Left lung (tissue), 4 donors: ENCODE measurements at regions not wholly inside any gene's neighbourhood (a gene's known extent, or its start where the extent isn't known, plus 50 kb on each side); places are given as distances from the start of the nearest gene placed in this dataset.

Source experiments
- ATAC-seq: fragments of 200-7000 bp; cut with Tn5 transposase; one replicate; pipeline ENCODE4 v1.9.1; 2020; ENCODE audit warnings: moderate library complexity
- DNase-seq, 4 donors: peaks; one replicate each; pipeline ENCODE4 v3.0.0-alpha.2; 2013 to 2020
- H3K27ac ChIP-seq, 2 donors: fragments of 200-600 bp; sonication (generic) in 1 of 2; one replicate each; pipeline versions ENCODE4 v1.5.0 to v1.8.0; 2020 to 2021
- H3K27me3 ChIP-seq, 2 donors: fragments of 200-600 bp; sonication (generic) in 1 of 2; one replicate each; pipeline versions ENCODE4 v1.5.0 to v1.8.0; 2020 to 2021
- H3K36me3 ChIP-seq, 2 donors: fragments of 200-600 bp; sonication (generic) in 1 of 2; one replicate each; pipeline versions ENCODE4 v1.5.0 to v1.8.0; 2020 to 2021
- H3K4me1 ChIP-seq, 2 donors: fragments of 200-600 bp; one replicate each; pipeline ENCODE4 v1.8.0; 2021
- H3K4me3 ChIP-seq, 2 donors: fragments of 200-600 bp; sonication (generic) in 1 of 2; one replicate each; pipeline versions ENCODE4 v1.5.0 to v1.8.0; 2020 to 2021; ENCODE audit warnings: mild to moderate bottlenecking in 1 of 2
- H3K9me3 ChIP-seq, 2 donors: fragments of 200-600 bp; sonication (generic) in 1 of 2; one replicate each; pipeline versions ENCODE4 v1.5.0 to v1.8.0; 2020 to 2021
- CTCF ChIP-seq, 2 donors: fragments of 200-600 bp; sonication (generic) in 1 of 2; IDR thresholded peaks; one replicate each; pipeline versions ENCODE4 v1.5.0 to v1.8.0; 2021; ENCODE audit warnings: antibody characterized with exemption in 2 of 2
- intact Hi-C, 2 donors: fragments of 100-400 bp; cut with DNase I; formaldehyde crosslinking; loops; one replicate each; pipeline versions ENCODE4 v1.11.2 to v1.14.2; 2022
- donor health status: DM: no; HTN: yes; CAD: no.
- donor health status: DM: no; HTN: no; CAD: no.

GRCh38 chr14:61219673-61220072 lies 61.5 kb downstream of the TMEM30B start:
- Histone ChIP-seq H3K27me3 (peaks cover 0 to 52% of the 10 kb centered on the region in 2 donors), H3K4me3 (no peak overlapping the region), H3K36me3 (no peaks in the 10 kb centered on the region), H3K9me3 (no peaks in the 10 kb centered on the region), H3K27ac (no peak overlapping the region), H3K4me1 (no peaks in the 10 kb centered on the region)
- intact Hi-C loops: no loop called here
- DNase-seq: no peak
- no peak for ATAC-seq
- TF ChIP-seq CTCF (IDR thresholded peaks at IDR 0.05): no peak

- intact Hi-C loops: no loop called here
- no peaks in the 10 kb centered on the region for H3K36me3 ChIP-seq
- TF ChIP-seq CTCF (IDR thresholded peaks at IDR 0.05): no peak
- H3K4me1 ChIP-seq: no peaks in the 10 kb centered on the region
- H3K4me3 ChIP-seq: no peak overlapping the region
- peaks cover 0 to 48% of the 10 kb centered on the region in 2 donors for H3K27me3 ChIP-seq
- no peak for DNase-seq
- H3K27ac ChIP-seq: no peak overlapping the region
- ATAC-seq: no peak
- no peaks in the 10 kb centered on the region for H3K9me3 ChIP-seq
Measured at GRCh38 chr14:61219256-61219655, 61.9 kb downstream of the TMEM30B start.

GRCh38 chr14:61218767-61219166 lies 62.4 kb downstream of the TMEM30B start:
- H3K9me3 ChIP-seq: no peaks in the 10 kb centered on the region
- H3K36me3 ChIP-seq: no peaks in the 10 kb centered on the region
- no peak overlapping the region for H3K4me3 ChIP-seq
- no peak overlapping the region for H3K27ac ChIP-seq
- no peak for ATAC-seq
- DNase-seq: no peak
- intact Hi-C loops: no loop called here
- TF ChIP-seq CTCF (IDR thresholded peaks at IDR 0.05): no peak
- no peaks in the 10 kb centered on the region for H3K4me1 ChIP-seq
- peaks cover 0 to 46% of the 10 kb centered on the region in 2 donors for H3K27me3 ChIP-seq

DNA sequence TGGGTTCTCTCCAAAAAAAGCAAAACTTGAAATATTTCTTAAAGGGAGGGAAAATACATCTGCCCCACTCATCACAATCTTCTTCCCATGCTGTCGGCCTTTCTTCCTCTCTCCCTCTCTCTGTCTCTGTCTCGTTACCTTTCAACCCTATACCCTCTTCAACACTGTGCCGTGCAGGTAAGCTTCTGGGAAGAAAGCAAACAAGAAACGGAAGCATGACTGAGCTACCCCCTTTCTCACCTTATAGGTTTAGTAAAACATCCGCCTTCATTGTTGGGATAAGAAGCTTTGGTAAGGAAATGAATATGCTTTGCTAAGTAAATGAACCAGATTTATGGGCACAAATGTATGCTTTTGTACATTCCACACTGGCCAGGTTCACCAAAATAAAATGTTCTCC lies 63.0 kb downstream of the TMEM30B start:
- TF ChIP-seq CTCF (IDR thresholded peaks at IDR 0.05): no peak

DNA sequence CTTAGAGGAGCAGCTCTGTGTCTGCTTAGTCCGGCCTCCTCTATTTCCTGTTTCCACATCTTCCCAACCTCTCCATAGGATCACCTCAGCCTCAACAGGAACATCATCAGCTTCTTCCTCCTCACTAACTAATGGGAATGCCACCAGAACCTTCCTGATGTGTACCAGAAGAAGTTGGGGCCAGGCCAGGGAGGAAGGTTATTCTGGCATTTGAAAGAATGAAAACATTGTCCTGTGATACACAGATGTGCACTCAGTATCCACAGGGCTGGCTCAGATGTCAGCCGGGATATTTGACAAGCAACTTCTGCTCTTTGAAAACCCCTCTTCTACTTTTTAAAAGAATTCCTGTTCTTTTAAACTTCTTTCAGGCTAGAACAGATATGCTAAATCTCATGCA lies 63.6 kb downstream of the TMEM30B start:
- H3K9me3 ChIP-seq: no peaks in the 10 kb centered on the region
- DNase-seq: no peak
- intact Hi-C loops: no loop called here
- H3K36me3 ChIP-seq: no peaks in the 10 kb centered on the region
- no peak overlapping the region for H3K27ac ChIP-seq
- no peak overlapping the region for H3K4me3 ChIP-seq
- no peak for TF ChIP-seq CTCF (IDR thresholded peaks at IDR 0.05)
- no peaks in the 10 kb centered on the region for H3K4me1 ChIP-seq
- no peak for ATAC-seq
- peaks cover 0 to 42% of the 10 kb centered on the region in 2 donors for H3K27me3 ChIP-seq

More for the DNA sequence above, 63.0 kb downstream of the TMEM30B start:
- no peak for DNase-seq
- H3K4me3 ChIP-seq: no peak overlapping the region
- intact Hi-C loops: no loop called here
- peaks cover 0 to 42% of the 10 kb centered on the region in 2 donors for H3K27me3 ChIP-seq
- H3K9me3 ChIP-seq: no peaks in the 10 kb centered on the region
- no peaks in the 10 kb centered on the region for H3K36me3 ChIP-seq
- no peak for ATAC-seq
- no peaks in the 10 kb centered on the region for H3K4me1 ChIP-seq
- H3K27ac ChIP-seq: no peak overlapping the region
